GM21619 (cell line): ENCODE measurements at regions not wholly inside any gene's neighbourhood (a gene's known extent, or its start where the extent isn't known, plus 50 kb on each side); places are given as distances from the start of the nearest gene placed in this dataset.
"Not testable (repeated sequence)": the region's sequence is repeated elsewhere in the genome, so short reads cannot be mapped to it uniquely, and the experiment has no call there.

ENCODE experiments used
- ATAC-seq: cut with Tn5 transposase; IDR thresholded peaks from one replicate; pipeline ENCODE4 v1.9.1; 2021; ENCODE audit not compliant: unreplicated experiment

- not testable (repeated sequence) for ATAC-seq
Measured at GRCh38 chr3:75384016-75384415, 280.1 kb upstream of the FRG2C start.

GRCh38 chr3:75388486-75389124 is 275.5 kb upstream of the FRG2C start:
- not testable (repeated sequence) for ATAC-seq

GRCh38 chr3:75393288-75393694 is 270.8 kb upstream of the FRG2C start:
- ATAC-seq = not testable (repeated sequence)

DNA sequence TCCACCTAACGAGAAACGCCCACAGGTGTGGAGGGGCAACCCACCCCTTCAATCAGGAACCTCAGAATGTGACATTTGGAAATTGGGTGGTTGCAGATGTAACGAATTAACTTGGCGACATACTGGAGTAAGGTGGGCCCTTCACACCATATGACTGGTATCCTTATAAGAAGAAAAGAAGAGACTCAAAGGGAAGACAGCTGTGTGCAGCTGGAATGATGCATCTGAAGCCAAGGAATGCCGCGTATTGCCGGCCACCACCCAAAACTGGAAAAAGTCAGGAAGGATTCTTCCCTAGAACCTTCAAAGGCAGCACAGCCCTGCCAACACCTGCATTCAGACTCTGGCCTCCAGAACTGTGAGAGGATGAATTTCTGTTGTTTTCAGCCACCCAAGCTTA is 270.0 kb upstream of the FRG2C start:
- ATAC-seq = not testable (repeated sequence)

GRCh38 chr3:75394562-75395360 is 269.4 kb upstream of the FRG2C start:
- ATAC-seq = not testable (repeated sequence)

DNA sequence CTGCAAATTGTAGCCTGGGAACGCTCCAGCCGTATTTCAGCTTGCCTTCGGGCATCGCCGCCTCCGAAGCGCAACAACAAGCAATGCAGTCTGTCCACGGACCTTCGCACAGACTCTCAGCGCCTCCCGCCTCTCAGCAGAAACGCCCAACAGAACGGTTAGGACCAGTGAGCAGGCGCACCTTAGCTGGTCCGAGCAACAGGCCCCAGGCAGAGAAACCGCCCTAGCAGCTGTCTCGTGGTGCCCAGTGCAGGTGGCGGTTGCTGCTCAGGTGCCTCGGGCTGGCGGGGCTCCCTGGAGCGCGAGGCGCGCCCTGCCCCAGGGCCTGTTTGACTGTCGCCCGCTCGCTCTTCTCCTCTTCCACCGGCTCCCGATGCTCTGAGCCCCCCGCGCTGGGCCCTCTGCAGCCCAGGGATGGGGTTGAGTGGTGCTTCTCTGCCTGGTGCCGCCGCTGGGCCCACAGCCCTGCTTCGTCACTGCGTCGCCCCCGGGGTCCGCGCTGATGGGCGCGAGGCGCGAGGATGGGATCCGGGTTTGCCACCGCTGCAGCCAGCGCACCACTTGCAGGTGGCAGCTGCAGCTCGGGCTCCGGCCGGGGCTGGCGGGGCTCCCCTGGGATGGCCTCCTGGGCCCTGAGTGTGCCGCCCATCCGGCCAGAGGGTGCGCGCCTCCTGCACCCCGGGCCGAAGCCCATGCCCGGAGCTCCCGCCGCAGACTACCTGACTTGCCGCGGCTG is 268.4 kb upstream of the FRG2C start:
- ATAC-seq = no peak

- ATAC-seq = no peak
Measured at GRCh38 chr3:75396316-75396802, 267.8 kb upstream of the FRG2C start.

DNA sequence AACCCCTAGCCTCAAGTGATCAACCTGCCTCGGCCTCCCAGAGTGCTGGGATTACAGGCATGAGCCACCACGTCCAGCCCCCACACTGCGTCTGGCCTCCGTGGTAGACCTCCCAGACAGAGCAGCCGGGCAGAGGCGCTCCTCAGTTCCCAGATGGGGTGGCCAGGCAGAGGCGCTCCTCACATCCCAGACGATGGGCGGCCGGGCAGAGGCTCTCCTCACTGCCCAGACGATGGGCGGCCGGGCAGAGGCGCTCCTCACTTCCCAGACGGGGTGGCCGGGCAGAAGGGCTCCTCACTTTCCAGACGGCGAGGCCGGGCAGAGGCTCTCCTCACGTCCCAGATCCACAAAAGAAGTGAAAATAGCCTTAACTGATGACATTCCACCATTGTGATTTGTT is 266.6 kb upstream of the FRG2C start:
- ATAC-seq = not testable (repeated sequence)

GRCh38 chr3:75422101-75422945 is 241.8 kb upstream of the FRG2C start:
- not testable (repeated sequence) for ATAC-seq

- ATAC-seq = not testable (repeated sequence)
Measured at GRCh38 chr3:75425379-75425778, 238.7 kb upstream of the FRG2C start.

GRCh38 chr3:75427486-75427885 is 236.6 kb upstream of the FRG2C start:
- not testable (repeated sequence) for ATAC-seq

- ATAC-seq = not testable (repeated sequence)
Measured at GRCh38 chr3:75427906-75428305, 236.2 kb upstream of the FRG2C start.

GRCh38 chr3:75429561-75430220 is 234.4 kb upstream of the FRG2C start:
- not testable (repeated sequence) for ATAC-seq

DNA sequence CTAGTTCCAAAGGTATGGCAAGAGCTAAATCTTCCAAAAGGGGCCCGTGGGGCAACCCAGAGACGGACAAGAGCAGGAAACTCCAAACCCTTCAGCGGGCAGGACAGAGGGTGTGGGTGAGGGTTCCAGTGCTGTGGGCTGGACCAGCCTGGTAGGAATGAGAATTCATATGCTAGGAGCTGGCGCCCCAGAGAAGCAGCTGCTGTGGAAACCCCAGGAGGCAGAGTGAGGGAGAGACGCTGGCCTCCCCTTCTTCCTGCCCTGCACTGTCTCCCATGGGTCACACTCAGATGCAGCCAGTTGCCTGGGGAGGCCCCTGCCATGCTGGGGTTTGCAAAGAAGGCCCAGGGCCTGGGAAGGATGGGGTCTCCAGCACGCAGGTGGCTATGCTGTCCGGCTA is 233.7 kb upstream of the FRG2C start:
- not testable (repeated sequence) for ATAC-seq

- not testable (repeated sequence) for ATAC-seq
Measured at GRCh38 chr3:75431120-75431519, 233.0 kb upstream of the FRG2C start.

DNA sequence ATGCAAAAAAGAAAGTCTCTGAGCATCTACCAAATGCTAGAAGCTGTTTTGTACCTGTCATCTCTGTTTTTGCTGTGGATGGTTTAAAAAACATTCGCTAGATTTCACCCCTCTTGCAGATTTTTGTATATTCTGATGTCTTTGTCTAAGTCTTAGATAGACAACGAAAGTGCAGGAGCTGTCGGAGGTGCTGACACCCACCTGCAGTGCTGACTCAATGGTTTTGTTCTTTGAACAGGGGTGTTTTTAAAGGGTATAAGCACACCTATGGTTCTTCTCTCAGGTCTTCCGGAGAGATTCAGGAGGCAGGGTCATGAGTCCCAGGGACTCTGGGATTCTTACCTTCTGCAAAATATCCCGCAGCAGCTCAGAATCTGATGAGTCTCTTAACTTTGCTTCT is 231.7 kb upstream of the FRG2C start:
- not testable (repeated sequence) for ATAC-seq

- not testable (repeated sequence) for ATAC-seq
Measured at GRCh38 chr3:75432885-75433284, 231.2 kb upstream of the FRG2C start.

DNA sequence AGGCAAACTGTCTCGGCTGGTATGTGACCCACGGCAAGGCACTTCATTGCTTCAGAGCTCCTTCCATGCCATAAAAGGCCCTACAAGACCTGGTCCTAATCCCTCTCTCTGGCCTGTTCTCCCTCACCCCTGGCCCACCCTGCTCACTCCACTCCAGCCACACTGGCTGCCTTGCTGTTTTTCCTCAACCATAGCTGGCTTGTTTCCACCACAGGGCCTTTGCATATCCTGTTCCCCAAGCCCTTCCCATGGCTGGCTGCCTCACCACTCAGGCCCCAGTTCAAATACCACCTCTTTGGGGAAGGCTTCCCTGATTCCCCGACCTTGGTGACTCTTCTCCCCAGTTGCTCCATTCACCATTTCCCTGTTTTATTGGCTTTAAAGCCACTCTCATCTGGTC is 230.8 kb upstream of the FRG2C start:
- ATAC-seq = not testable (repeated sequence)

GRCh38 chr3:75434276-75434912 is 229.7 kb upstream of the FRG2C start:
- ATAC-seq = not testable (repeated sequence)
